ENCODE measurements at regions not wholly inside any gene's neighbourhood (a gene's known extent, or its start where the extent isn't known, plus 50 kb on each side); places are given as distances from the start of the nearest gene placed in this dataset.

- TF ChIP-seq POLR3A (IDR thresholded peaks at IDR 0.05; ENCODE audit: borderline replicate concordance, extremely low read depth, insufficient read depth, insufficient read length) = no peak
Measured at GRCh38 chrX:953879-954482, 258.5 kb downstream of the CRLF2 start (continued).

GRCh38 chrX:952816-953215, 259.6 kb downstream of the CRLF2 start:
- Histone ChIP-seq H3K9ac (ENCODE audit: insufficient read depth in 1 of 2, low read depth in 2 of 2, low read length in 2 of 2) (no peak overlapping the region), H3K27ac (ENCODE audit: extremely low read depth, low read depth, low read length) (no peak overlapping the region), H2AFZ (ENCODE audit: low read depth, low read length) (no peak overlapping the region), H3K4me3 (no peak overlapping the region), H3K9me3 (replicated peaks; ENCODE audit: control insufficient read depth, insufficient read depth, low read depth, low read length) (no peaks in the 10 kb centered on the region), H3K79me2 (ENCODE audit: control insufficient read depth, insufficient read depth, low read length) (no peaks in the 10 kb centered on the region), H3K9me1 (ENCODE audit: control insufficient read depth, insufficient read depth, low read length) (no peaks in the 10 kb centered on the region), H3K36me3 (ENCODE audit: control insufficient read depth, insufficient read depth, low read length) (no peaks in the 10 kb centered on the region), H4K20me1 (replicated peaks; ENCODE audit: control insufficient read depth, insufficient read depth, low read length) (no peaks in the 10 kb centered on the region), H3K4me1 (replicated peaks in 1 of 2; ENCODE audit: control insufficient read depth in 2 of 2, insufficient read depth in 2 of 2, low read length in 2 of 2) (no peaks in the 10 kb centered on the region), H3K27me3 (ENCODE audit: control insufficient read depth in 2 of 2, insufficient read depth in 2 of 2, low read length in 2 of 2) (no peaks in the 10 kb centered on the region), H3K4me2 (ENCODE audit: insufficient read depth, low read length) (no peak overlapping the region)
- DNase-seq (ENCODE audit: extremely low read depth in 1 of 4, low spot score in 3 of 4) (no peak), ATAC-seq (no peak), FAIRE-seq (no peak)
- BruUV-seq (replicated peaks) = no TSS peak
- in situ Hi-C loops (cut with MboI) (no loop called here), intact Hi-C loops (cut with micrococcal nuclease) (no loop called here)
- ChIA-PET CTCF (ENCODE audit: low intra/inter-chr PET ratio) (no interaction called here), POLR2A (no interaction called here)
- WGBS (ENCODE audit: insufficient coverage, low coverage, missing lambda C conversion rate) = 0% methylated on average over 5 of the region's 5 CpGs
- TF ChIP-seq HSF4 (CRISPR knock-in tag; IDR thresholded peaks at IDR 0.05; ENCODE audit: borderline replicate concordance) (no peak), COPS2 (conservative IDR thresholded peaks at IDR 0.05) (no peak), PTTG1 (tag; IDR thresholded peaks at IDR 0.05; ENCODE audit: low read depth) (no peak), ZFP1 (CRISPR knock-in tag; IDR thresholded peaks at IDR 0.05) (no peak), ZNF133 (CRISPR knock-in tag; IDR thresholded peaks at IDR 0.05) (no peak), NEUROD1 (IDR thresholded peaks at IDR 0.05; ENCODE audit: borderline replicate concordance, low read depth, low read length, partially characterized antibody) (no peak), SNIP1 (IDR thresholded peaks at IDR 0.05; ENCODE audit: low read depth) (no peak), ZBTB5 (IDR thresholded peaks at IDR 0.05) (no peak), GMEB1 (CRISPR knock-in tag; IDR thresholded peaks at IDR 0.05) (no peak), HEY1 (CRISPR knock-in tag; IDR thresholded peaks at IDR 0.05; ENCODE audit: borderline replicate concordance) (no peak), CTBP1 (IDR thresholded peaks at IDR 0.05; ENCODE audit: borderline replicate concordance) (no peak), ZNF146 (CRISPR knock-in tag; IDR thresholded peaks at IDR 0.05; ENCODE audit: unreplicated experiment) (no peak), HINFP (tag; conservative IDR thresholded peaks at IDR 0.05; ENCODE audit: low read depth) (no peak), GABPA (tag; conservative IDR thresholded peaks at IDR 0.05; ENCODE audit: low read depth) (no peak), PHF21A (IDR thresholded peaks at IDR 0.05; ENCODE audit: borderline replicate concordance, low read depth) (no peak), KLF1 (tag; IDR thresholded peaks at IDR 0.05) (no peak), SAFB (IDR thresholded peaks at IDR 0.05; ENCODE audit: borderline replicate concordance, low read depth, low read length) (no peak)
